ENCODE measurements at regions not wholly inside any gene's neighbourhood (a gene's known extent, or its start where the extent isn't known, plus 50 kb on each side); places are given as distances from the start of the nearest gene placed in this dataset.
"Not testable (repeated sequence)": the region's sequence is repeated elsewhere in the genome, so short reads cannot be mapped to it uniquely, and the experiment has no call there.

- TF ChIP-seq CTCF (IDR thresholded peaks at IDR 0.05; ENCODE audit: low read depth, low read length, missing control alignments): no peak
- H3K27me3 ChIP-seq (replicated peaks): no peaks in the 10 kb centered on the region
- no peak overlapping the region for H3K27ac ChIP-seq
- H3K36me3 ChIP-seq (replicated peaks): no peaks in the 10 kb centered on the region
- H3K4me3 ChIP-seq (ENCODE audit: low read depth, low read length): no peak overlapping the region
- DNase-seq: no peak
- in situ Hi-C loops (cut with HindIII; ENCODE audit: low pct_ligation_motif_present, low sequenced_read_pairs): no loop called here
Measured at GRCh38 chr2:16058747-16059358, 118.5 kb downstream of the MYCN start.

- no peak for TF ChIP-seq CTCF (IDR thresholded peaks at IDR 0.05; ENCODE audit: low read depth, low read length, missing control alignments)
- DNase-seq: no peak
- no peak overlapping the region for H3K4me3 ChIP-seq (ENCODE audit: low read depth, low read length)
- in situ Hi-C loops (cut with HindIII; ENCODE audit: low pct_ligation_motif_present, low sequenced_read_pairs): no loop called here
- H3K27me3 ChIP-seq (replicated peaks): no peaks in the 10 kb centered on the region
- no peak overlapping the region for H3K27ac ChIP-seq
- no peaks in the 10 kb centered on the region for H3K36me3 ChIP-seq (replicated peaks)
Measured at GRCh38 chr2:16058256-16058655, 117.9 kb downstream of the MYCN start.

DNA sequence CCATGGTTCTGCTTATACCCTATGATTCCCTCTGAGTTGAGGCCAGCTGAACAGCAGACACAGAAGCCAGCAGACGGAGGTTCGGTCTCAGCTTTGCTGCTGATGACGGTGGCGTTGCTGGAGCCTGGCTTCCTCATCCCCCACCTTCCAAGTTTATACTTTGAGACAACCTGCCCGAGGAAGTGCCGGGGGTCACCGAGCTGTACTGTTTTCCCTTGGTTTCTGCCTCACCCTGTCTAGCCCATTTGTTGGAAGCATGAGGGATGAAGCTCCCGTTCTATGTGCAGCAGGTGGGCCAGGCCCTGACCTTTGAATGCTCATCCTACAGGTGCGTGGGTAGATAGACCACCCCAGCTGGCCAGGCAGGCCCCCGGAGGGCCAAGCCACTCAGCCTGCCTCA is 117.3 kb downstream of the MYCN start:
- in situ Hi-C loops (cut with HindIII; ENCODE audit: low pct_ligation_motif_present, low sequenced_read_pairs): no loop called here
- Histone ChIP-seq H3K27ac (no peak overlapping the region), H3K36me3 (replicated peaks) (no peaks in the 10 kb centered on the region), H3K4me3 (ENCODE audit: low read depth, low read length) (no peak overlapping the region), H3K27me3 (replicated peaks) (no peaks in the 10 kb centered on the region)
- DNase-seq: no peak
- no peak for TF ChIP-seq CTCF (IDR thresholded peaks at IDR 0.05; ENCODE audit: low read depth, low read length, missing control alignments)

- no peak overlapping the region for H3K4me3 ChIP-seq (ENCODE audit: low read depth, low read length)
- no peak for DNase-seq
- in situ Hi-C loops (cut with HindIII; ENCODE audit: low pct_ligation_motif_present, low sequenced_read_pairs): no loop called here
- TF ChIP-seq CTCF (IDR thresholded peaks at IDR 0.05; ENCODE audit: low read depth, low read length, missing control alignments): no peak
- H3K27me3 ChIP-seq (replicated peaks): no peaks in the 10 kb centered on the region
- H3K27ac ChIP-seq: no peak overlapping the region
- no peaks in the 10 kb centered on the region for H3K36me3 ChIP-seq (replicated peaks)
Measured at GRCh38 chr2:16055848-16056580, 115.7 kb downstream of the MYCN start.

GRCh38 chr2:16053437-16054257 is 113.3 kb downstream of the MYCN start:
- Histone ChIP-seq H3K27me3 (replicated peaks) (no peaks in the 10 kb centered on the region), H3K36me3 (replicated peaks) (no peaks in the 10 kb centered on the region), H3K27ac (no peak overlapping the region), H3K4me3 (ENCODE audit: low read depth, low read length) (no peak overlapping the region)
- no peak for DNase-seq
- no peak for TF ChIP-seq CTCF (IDR thresholded peaks at IDR 0.05; ENCODE audit: low read depth, low read length, missing control alignments)
- in situ Hi-C loops (cut with HindIII; ENCODE audit: low pct_ligation_motif_present, low sequenced_read_pairs): no loop called here

DNA sequence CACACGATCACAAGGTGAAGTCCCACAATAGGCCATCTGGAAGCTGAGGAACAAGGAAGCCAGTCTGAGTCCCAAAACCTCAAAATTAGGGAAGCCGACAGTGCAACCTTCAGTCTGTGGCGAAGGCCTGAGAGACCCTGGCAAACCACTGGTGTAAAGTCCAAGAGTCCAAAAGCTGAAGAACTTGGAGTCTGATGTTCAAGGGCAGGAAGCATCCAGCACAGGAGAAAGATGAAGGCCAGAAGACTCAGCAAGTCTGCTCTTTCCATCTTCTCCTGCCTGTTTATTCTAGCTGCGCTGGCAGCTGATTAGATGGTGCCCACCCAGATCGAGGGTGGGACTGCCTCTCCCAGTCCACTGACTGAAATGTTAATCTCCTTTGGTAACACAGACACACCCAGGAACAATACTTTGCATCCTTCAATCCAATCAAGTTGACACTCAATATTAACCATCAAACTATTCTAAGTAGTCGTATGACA is 112.3 kb downstream of the MYCN start:
- H3K27ac ChIP-seq; DNase-seq; H3K4me3 ChIP-seq (ENCODE audit: low read depth, low read length); H3K36me3 ChIP-seq (replicated peaks); in situ Hi-C loops (cut with HindIII; ENCODE audit: low pct_ligation_motif_present, low sequenced_read_pairs); H3K27me3 ChIP-seq (replicated peaks): not testable (repeated sequence)

Data from brain microvascular endothelial cell (primary cell).